NCI-H1092 treated with DMSO at 0.1 percent for 48 hours (cell line): ENCODE measurements at regions not wholly inside any gene's neighbourhood (a gene's known extent, or its start where the extent isn't known, plus 50 kb on each side); places are given as distances from the start of the nearest gene placed in this dataset.
"Not testable (repeated sequence)": the region's sequence is repeated elsewhere in the genome, so short reads cannot be mapped to it uniquely, and the experiment has no call there.

Source experiments
- DNase-seq: peaks from one replicate; lab custom pipeline; 2025; lab: John Stamatoyannopoulos, UW

- no peak for DNase-seq
These were observed 488.1 kb upstream of the ARX start for GRCh38 chrX:25503826-25504225.

GRCh38 chrX:25507801-25508200 is 492.0 kb upstream of the ARX start:
- no peak for DNase-seq

GRCh38 chrX:25519258-25519657 is 503.5 kb upstream of the ARX start:
- no peak for DNase-seq

- DNase-seq: not testable (repeated sequence)
These were observed 506.8 kb upstream of the ARX start for GRCh38 chrX:25522443-25523010.

GRCh38 chrX:25523574-25524540 is 508.1 kb upstream of the ARX start:
- DNase-seq: peak; percentile 46

- DNase-seq: no peak
These were observed 511.4 kb upstream of the ARX start for GRCh38 chrX:25527156-25527555.

GRCh38 chrX:25527596-25527995 is 511.8 kb upstream of the ARX start:
- DNase-seq: no peak

GRCh38 chrX:25531096-25531495 is 515.3 kb upstream of the ARX start:
- DNase-seq: no peak

GRCh38 chrX:25534091-25534490 is 518.3 kb upstream of the ARX start:
- DNase-seq: no peak

GRCh38 chrX:25536307-25536970 is 520.7 kb upstream of the ARX start:
- DNase-seq: peak; percentile 72

GRCh38 chrX:25537699-25538098 is 521.9 kb upstream of the ARX start:
- DNase-seq: no peak

- DNase-seq: no peak
These were observed 528.9 kb upstream of the ARX start for GRCh38 chrX:25544641-25545040.

GRCh38 chrX:25548811-25549210 is 533.0 kb upstream of the ARX start:
- no peak for DNase-seq

GRCh38 chrX:25555521-25555920 is 539.8 kb upstream of the ARX start:
- no peak for DNase-seq

GRCh38 chrX:25558137-25558536 is 542.4 kb upstream of the ARX start:
- no peak for DNase-seq

GRCh38 chrX:25561190-25561589 is 545.4 kb upstream of the ARX start:
- no peak for DNase-seq

GRCh38 chrX:25573631-25574030 is 557.9 kb upstream of the ARX start:
- no peak for DNase-seq

- DNase-seq: no peak
These were observed 541.2 kb upstream of the MAGEB18 start for GRCh38 chrX:25596921-25597320.

GRCh38 chrX:25597551-25597950 is 540.6 kb upstream of the MAGEB18 start:
- no peak for DNase-seq

- no peak for DNase-seq
These were observed 539.1 kb upstream of the MAGEB18 start for GRCh38 chrX:25599061-25599460.

GRCh38 chrX:25600776-25601175 is 537.4 kb upstream of the MAGEB18 start:
- DNase-seq: no peak

GRCh38 chrX:25601323-25601722 is 536.8 kb upstream of the MAGEB18 start:
- no peak for DNase-seq

GRCh38 chrX:25618248-25618647 is 519.9 kb upstream of the MAGEB18 start:
- no peak for DNase-seq
